HG02840 (cell line): ENCODE measurements at regions not wholly inside any gene's neighbourhood (a gene's known extent, or its start where the extent isn't known, plus 50 kb on each side); places are given as distances from the start of the nearest gene placed in this dataset.
"Not testable (repeated sequence)": the region's sequence is repeated elsewhere in the genome, so short reads cannot be mapped to it uniquely, and the experiment has no call there.

Experiments used
- ATAC-seq: cut with Tn5 transposase; IDR thresholded peaks from one replicate; pipeline ENCODE4 v1.9.1; 2021; ENCODE audit warnings: mild to moderate bottlenecking, moderate library complexity, moderate number of reproducible peaks; ENCODE audit not compliant: unreplicated experiment, low FRiP score

GRCh38 chr11:29119116-29119515 lies 897.7 kb downstream of the KCNA4 start:
- ATAC-seq: no peak

GRCh38 chr11:29100967-29101366 lies 915.9 kb downstream of the KCNA4 start:
- no peak for ATAC-seq

- ATAC-seq: no peak
These were observed 921.0 kb downstream of the KCNA4 start for GRCh38 chr11:29095821-29096220.

- ATAC-seq: no peak
These were observed 923.3 kb downstream of the KCNA4 start for GRCh38 chr11:29093416-29094120.

GRCh38 chr11:29087200-29087812 lies 929.5 kb downstream of the KCNA4 start:
- no peak for ATAC-seq

- ATAC-seq: no peak
These were observed 941.1 kb downstream of the KCNA4 start for GRCh38 chr11:29075726-29076125.

- ATAC-seq: no peak
These were observed 953.0 kb downstream of the KCNA4 start for GRCh38 chr11:29063630-29064361.

GRCh38 chr11:29061452-29061851 lies 953.3 kb downstream of the METTL15 start:
- ATAC-seq: no peak

- ATAC-seq: not testable (repeated sequence)
These were observed 948.3 kb downstream of the METTL15 start for GRCh38 chr11:29056487-29056886.

GRCh38 chr11:29051935-29052334 lies 943.7 kb downstream of the METTL15 start:
- no peak for ATAC-seq

- ATAC-seq: not testable (repeated sequence)
These were observed 942.8 kb downstream of the METTL15 start for GRCh38 chr11:29050962-29051361.

- no peak for ATAC-seq
These were observed 932.3 kb downstream of the METTL15 start for GRCh38 chr11:29040489-29040888.

- ATAC-seq: no peak
These were observed 924.4 kb downstream of the METTL15 start for GRCh38 chr11:29032384-29033149.

- no peak for ATAC-seq
These were observed 921.3 kb downstream of the METTL15 start for GRCh38 chr11:29029452-29029851.

GRCh38 chr11:29027436-29027835 lies 919.2 kb downstream of the METTL15 start:
- ATAC-seq: no peak

- ATAC-seq: no peak
These were observed 918.1 kb downstream of the METTL15 start for GRCh38 chr11:29026286-29026685.

- ATAC-seq: no peak
These were observed 916.8 kb downstream of the METTL15 start for GRCh38 chr11:29025001-29025400.

GRCh38 chr11:29024386-29024785 lies 916.2 kb downstream of the METTL15 start:
- no peak for ATAC-seq

- no peak for ATAC-seq
These were observed 915.6 kb downstream of the METTL15 start for GRCh38 chr11:29023761-29024160.

GRCh38 chr11:29022676-29023075 lies 914.5 kb downstream of the METTL15 start:
- ATAC-seq: no peak
